DMS79 (cell line): ENCODE measurements at regions not wholly inside any gene's neighbourhood (a gene's known extent, or its start where the extent isn't known, plus 50 kb on each side); places are given as distances from the start of the nearest gene placed in this dataset.

Source experiments
- DNase-seq: peaks from one replicate; lab custom pipeline; 2025; lab: John Stamatoyannopoulos, UW

DNA sequence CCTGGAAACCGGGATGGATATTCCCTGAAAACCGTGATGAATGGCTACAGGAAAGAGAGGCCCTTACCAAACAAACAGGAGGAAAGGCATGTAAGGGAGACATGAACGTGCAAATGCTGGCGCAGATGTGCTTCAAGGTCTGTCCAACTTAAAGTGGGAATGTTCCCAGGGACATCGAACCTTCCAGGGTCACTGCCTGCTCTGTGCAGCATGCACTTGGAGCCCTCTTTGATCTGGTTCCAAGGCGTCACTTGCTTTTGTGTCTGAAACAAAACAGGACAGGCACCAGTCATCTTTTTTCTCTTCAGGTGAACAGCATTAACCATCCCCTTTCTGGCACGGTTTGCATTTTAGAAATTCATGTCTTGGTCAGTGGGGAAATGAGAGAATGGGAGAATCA lies 479.4 kb downstream of the RASEF start:
- DNase-seq = no peak

DNA sequence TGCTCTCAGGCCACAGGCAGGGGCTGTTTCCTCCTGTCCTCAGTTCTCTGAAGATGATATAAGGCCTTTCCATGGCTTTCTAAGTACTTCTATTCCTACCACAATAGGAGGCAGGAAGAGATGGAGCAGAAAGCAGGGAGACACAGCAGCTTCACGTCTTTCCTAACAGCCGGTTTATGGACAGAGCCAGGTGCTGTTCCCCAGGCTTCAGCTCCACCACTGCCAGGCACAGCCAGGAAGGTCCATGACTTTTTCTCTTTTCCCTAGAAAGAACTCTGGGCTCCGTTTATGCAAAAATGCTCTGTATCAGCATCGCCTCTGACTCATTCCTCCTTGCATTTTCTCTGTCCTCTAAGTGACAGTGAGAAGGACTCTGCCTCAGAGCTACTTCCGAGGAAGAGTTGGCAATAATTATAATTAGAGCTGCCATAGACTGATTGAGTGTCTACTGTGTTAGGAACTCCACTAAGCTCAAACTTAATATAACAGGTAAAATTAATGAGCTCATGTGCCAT lies 478.5 kb downstream of the RASEF start:
- DNase-seq = no peak

DNA sequence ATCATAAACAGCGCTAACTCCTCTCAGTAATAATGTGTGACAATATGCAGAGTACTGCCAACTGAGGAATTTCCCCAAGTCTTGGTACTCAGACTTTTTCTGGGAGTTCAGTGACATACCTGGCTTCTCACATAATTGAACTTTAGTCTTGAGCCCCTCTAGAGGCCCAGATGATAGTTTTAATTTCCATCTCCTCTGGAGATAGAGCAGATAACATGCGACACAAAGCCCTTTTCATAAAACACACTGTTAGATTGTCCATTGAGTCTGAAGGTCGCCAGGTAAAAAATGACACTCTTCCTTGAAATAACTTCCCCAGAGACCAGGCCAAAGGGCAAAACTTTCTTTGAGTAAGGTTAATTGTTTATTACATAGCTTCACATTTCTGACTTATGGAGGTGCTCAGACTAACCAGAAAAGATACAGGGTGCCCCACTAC lies 476.0 kb downstream of the RASEF start:
- DNase-seq = no peak

DNA sequence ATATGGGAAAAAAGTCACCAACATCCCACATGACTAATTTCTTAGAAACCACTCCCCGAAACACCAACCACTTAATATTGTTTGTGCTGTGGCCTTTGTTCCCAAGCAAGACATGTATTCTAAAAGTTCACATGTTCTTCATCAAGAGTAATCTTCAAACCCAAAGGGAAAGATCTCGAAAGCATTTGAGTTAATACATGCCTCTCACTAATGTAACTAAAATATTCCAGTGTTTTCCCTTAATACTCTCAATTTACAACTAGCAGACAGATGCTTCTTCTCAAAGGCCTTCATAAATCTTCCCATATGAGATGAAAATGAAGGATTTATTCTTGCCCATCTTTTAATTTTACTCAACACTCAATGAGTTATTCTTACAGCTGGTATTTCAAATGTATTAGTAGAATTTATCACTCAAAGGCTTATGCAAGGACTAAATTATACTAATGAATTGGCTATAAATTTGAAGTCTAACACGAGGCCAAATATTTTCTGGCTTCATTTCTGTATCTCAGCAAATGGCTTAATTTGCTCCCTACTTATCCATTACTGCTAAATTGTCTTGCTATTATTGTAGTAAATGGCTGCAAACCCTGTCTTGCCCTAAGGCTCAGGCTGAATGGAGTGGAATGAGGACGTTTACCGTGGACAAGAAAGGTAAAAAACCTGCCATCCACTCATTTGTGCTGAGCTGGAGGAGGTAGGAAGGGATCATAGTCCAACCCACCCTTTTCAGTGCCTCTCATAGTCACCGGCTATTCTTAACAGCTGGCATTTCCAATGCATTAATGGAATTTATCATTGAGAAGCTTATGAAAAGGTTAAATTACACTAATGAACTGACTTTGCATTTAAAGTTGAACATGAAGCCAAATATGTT lies 474.4 kb downstream of the RASEF start:
- no peak for DNase-seq

DNA sequence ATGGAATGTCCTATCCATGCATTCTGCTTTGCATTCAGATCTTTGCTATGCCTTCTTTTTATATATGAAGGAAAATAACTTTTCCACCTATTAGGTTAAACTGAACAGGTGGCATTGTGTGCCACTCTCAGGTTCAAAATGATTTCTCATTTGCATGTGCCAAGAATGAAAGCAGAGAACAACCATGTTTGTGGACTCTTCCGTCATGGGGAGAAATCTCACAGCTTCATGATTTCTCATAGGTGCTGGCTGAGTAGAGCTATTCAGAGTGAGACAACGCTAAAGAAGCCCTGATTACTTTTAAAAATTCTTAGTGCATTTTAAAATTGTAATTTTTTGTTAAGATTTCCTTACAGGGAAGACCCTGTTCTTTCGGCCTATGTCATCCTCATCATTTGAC lies 472.1 kb downstream of the RASEF start:
- no peak for DNase-seq

DNA sequence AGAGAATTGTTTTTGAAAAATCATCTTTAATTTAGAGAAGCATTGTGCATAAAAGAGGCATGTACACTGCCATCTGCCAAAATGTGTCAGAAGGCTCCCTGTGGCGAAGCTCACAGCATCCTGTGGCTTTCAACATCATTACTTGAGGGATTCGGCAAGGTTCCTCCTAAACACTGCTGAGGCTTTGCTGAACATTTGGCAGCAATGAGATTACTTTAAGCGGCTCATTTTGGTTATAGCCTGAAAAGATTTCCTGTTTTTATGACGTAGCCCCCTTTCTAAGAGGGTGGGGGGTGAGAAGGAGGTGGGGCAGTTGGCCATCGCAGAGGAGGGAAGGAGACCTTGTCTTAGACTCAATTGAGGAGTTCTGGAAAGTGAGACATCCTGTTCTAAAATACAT lies 469.4 kb downstream of the RASEF start:
- DNase-seq = no peak

DNA sequence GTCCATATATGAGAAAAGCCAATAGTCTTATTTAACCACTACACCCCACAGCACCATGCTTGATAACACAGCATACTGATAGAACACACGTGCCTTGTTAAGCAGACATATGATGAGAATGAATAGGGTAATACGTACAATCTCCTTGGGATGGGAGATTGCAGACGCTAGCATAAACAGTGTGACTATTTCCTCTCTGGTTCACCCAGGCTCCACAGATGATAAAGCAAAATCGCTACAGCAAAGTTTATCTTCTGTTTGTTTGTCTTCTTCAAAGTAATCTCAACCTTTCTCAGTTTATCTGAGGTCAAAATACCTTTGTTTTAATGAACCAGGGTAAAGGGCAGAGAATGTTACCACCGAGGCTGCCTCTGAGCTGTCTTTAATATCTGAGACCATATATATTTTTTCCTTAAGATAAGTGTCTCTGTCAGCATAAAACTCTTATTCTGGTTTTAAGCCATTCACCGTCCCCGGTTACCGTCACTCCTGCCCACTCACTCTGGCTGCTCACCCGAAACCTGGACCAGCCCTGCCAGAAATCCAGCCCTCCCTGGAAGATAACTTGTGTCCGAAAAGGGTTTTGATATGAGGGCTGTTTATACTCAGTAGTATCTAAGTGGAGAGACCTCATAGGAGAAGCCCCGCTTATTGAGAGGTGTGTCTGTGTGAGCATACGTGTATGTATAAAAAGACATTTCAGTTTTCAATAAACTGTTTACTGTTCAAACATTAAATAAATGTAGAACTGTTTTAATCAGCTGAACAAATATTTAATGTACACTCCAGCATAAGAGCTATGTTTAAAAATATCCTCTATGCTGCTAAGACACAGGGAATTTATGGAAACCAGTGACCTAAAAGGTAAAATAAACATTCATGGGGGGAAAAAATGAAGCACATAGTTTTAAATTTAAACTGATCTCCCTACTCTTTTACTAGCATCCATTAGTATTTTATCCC lies 465.4 kb downstream of the RASEF start:
- no peak for DNase-seq

DNA sequence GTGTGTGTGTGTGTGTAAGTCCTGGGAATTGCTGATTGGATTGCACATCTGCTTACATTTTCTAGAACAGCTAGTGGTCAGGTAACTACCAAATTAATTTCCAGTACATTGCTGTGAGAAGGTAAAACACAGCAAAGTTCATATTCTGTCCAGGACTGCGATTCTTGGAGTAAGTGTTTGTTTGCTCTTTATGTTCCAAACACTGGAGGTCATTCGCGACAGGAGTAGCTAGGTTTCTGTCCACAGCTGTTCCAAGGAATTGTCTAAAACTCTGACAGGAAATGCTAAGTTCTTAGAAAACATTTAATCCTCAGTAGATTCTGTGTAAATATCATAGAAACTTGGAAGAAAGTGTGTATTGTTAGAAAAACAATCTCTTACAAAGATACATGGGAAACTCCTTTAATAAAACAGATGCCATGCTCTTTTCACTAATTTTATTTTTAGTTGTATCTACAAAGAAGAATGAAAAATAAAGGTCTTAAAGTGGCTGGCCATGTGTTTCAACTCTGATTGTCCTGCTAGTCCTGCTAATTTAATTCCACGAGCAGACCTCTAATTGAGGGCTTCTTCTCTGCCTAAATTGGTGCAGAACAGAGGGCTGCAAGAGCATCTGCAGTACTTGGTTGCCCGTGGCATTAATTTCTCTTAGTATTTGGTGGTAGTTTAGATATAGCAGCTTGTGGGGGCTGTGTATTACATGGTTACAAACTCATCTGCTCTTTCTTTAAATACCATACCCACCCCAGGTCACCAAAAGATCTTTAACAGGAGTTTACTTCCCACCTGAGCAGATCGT lies 464.5 kb downstream of the RASEF start:
- no peak for DNase-seq

DNA sequence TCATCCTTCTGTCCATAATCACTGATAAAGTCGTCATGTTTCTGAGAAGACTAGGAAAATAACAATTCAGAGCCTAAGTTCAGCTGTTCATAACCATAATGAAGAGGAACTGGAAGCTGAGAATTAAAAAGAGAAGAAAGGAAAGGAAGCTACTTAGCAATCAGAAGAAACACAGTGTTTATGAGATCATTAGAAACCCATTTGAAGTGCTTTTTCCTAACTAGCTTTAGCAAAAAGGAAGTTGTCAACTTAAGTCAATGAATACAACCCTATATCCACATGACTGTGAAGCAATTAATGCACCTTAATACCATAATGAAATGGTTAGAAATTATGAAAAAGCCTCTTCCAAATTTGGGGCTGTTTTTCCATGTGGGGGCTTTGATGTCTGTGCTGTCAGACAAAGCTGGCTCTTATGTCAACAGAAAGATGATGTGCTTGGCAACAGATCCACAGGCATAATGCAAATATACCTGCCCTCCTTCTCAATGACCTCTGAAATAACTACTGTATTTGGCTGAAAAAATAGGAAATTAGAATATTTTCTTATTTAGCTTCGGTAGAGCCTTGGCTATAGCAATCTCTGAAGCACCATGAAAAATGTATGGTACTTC lies 463.5 kb downstream of the RASEF start:
- DNase-seq = no peak

DNA sequence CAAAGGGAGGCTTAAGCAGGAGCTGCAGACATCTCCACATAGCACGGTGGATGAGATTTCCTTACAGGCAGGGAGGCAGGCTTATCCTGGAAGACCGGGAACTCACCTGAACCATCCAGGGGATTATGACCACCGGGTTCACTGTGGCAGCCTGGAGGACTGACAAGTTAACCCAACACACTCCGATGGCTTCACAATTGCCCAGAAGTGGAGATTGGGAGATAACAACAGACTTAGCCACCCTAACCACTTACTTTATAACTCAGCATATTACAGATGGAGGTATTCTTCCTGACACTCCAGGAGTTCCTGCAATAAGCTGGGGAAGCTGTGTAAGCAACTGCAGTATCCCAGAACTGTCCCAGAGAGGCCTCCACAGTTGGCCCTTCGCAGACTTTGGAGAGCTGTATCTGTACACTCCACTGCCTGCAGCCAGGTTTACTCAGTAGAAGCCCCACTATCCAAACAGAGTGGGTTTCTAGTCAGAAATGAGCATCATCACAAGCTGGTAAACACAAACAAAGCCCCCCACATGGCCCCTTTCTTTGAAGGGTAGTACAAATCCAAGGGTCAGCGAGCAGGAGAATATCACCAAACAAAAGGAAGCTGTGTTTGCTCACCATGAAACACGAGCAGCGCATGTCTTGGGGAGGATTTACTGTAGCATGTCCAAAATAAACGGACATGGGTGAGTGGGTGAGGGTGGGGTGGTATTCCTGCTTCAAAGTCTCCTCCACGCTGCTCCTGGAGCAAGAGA lies 462.2 kb downstream of the RASEF start:
- no peak for DNase-seq

DNA sequence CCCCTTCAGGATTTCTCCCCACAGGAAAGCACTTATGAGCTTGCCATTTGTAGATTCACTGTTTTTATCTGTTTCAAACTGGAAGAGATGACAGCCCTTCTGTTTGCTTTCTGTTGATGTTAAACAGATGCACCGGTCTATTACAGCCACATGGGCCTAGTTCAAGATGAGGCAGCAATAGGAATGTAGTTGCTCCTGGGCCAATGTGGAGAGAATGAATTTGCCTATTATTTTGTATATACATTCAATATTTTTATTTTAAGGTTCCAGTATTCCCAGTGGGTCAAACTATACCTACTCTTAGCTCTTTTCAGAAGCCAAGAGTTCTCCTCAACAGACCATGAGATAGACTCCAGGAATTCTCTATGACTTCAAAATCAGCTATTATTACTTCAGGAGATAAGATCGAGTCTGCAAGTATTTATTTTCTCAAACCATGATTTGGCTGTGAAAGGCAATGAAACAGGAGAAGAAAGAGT lies 461.6 kb downstream of the RASEF start:
- DNase-seq = no peak

DNA sequence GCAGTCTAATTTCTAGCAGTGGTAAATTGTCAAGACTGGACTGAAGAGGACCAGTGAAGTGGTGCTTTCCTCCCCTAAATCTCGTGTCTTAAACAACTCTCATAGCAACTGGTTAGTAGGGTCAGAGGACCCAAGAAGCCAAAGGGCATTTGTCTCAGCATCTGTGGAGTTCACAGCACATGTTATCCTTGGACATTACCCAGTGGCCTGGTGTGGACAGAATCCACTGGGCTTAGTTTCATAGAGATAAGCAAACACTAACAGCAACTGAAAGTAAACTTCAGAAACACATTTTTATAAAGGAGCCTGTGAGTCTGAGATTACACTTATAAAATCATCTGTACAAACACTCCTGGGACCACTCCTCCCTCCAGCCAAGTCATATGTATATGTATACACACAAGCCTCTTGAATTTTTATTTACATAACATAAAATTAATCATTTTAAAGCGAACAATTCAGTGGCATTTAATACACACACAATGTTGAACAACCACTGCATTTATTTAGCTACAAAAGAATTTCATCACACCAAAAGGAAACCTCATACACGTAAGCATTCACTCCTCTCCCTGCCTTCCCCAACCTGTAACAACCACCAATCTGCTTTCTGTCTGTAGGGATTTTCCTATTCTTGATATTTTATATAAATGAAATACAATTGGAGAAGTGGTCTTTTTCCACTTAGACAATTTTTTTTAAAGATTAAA lies 457.8 kb downstream of the RASEF start:
- no peak for DNase-seq

DNA sequence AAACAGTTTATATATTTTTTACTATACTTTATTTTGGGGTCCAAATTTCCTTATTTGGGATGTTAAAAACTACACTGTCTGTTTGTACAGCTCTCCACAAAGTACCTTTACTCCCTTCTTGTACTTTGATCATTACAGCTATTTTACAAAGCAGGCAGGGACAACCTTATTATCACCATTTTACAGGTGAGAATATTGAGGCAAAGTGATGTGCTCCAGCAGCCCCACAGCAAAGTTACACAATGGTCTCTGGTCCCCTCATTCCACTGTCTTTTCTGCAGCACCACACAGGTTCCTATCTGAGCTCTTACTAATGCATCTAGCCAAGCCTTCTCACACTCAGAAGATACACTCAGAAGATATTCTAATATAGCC lies 457.3 kb downstream of the RASEF start:
- DNase-seq = no peak

DNA sequence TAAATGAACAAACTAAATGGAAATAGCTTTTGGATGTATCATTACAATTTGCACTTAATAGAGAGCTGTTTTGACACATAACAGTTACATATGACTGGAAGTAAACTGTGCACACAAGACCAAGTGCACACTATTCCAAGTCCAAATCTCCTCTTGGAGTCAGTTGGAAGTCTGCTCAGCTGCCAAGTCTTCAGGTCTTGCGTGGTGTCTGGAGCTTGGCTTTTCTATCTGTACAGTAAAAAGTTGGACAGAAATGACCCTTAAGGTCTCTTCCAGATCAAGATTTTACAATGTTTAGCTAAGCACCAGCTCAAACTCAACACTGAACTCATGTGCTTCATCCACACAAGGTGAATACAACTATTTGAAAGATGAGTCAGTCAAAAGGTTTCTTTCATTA lies 456.9 kb downstream of the RASEF start:
- DNase-seq = no peak

DNA sequence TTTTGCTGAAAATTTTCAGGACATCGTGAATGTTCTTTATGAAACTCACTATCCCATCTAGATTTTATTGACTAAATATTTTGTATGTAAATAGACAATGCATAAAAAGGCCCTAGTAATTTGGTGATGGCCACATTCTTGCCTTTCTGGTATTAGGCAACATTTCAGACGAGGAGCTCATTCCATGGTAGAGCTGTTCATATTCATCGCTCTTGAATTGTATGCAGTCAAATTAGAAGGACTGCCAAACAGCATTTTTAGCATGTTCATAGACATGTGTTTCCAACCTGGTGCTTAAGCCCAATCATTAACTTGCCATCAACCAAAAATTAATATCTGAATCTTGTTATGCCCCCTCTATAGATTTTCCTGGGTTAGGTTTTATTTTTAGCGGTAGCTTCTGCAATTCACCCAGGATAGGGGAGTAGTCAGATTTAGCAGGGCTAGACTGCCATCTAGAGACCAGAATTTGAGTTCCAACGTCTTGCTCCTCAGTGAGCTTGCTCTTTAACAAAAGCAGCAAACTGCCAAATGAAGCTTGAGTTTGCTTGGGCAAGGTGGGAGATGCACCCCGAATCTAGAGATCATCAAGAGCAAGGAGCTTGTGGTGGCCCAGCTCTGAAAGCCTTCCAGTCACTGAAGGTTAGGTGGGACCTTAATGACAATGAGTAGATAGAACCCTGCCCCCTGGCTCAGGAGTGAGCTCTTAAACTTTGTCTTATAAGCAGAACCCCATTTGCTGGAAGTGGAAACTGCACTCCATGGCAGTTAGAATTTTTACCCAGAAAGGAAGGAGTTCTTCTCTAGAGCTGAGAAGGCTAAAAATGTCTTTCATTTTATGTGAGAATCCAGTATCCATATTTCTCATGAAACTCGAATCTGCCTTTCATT lies 456.2 kb downstream of the RASEF start:
- DNase-seq = no peak

DNA sequence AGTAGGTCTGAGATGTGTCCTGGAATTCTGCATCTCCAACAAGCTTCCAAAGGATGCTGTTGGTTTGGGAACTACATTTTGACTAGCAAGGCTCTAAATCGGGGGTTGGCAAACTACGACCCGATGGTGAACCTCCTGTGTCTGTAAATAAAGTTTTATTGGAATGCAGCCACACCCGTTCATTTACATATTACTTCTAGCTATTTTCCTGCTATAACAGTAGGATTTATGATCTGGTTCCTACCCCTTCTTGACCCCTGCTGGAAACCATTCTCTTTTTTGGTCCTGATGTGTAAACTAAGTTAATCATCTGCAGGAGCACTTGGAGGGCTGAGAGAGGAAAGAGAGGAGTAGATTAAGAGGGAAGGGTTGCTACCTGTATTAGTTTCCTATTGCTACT lies 454.5 kb downstream of the RASEF start:
- DNase-seq = no peak

DNA sequence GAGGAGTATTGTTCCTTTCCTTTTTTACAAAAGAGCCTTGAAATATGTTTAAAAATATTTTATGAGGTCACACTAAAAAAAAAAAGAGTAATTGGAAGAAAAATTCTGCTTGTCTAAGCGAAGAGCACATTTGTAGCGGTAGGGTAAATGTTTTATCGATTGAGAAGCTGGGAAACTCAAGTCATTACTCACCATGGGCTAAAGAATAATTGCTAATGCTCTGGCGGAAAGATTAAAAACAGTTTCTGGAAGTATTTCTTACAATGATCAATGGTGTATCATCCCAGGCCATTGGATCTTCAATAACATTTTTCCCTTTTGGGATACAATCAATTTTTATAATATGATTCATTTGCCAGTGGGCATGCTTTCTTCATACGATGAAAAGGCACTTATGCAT lies 450.0 kb downstream of the RASEF start:
- DNase-seq = no peak

DNA sequence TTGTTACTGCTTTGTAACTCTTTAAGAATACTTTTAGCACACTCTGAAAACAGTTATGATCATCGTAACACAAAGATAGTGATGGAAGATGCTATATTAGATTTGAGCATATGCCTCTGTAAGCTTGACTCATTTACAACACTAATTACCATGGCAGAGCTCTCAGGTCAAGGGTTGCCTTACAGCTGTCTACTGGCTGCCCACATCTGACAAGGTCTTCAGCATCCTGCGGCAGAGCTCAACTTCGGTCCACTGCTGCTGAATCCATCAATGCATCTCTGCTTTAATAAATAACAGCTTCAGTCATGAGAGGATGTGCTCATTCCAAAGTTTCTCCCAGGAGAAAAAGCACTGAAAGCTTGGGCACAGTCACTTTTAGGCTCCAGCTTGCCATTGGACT lies 449.4 kb downstream of the RASEF start:
- no peak for DNase-seq

DNA sequence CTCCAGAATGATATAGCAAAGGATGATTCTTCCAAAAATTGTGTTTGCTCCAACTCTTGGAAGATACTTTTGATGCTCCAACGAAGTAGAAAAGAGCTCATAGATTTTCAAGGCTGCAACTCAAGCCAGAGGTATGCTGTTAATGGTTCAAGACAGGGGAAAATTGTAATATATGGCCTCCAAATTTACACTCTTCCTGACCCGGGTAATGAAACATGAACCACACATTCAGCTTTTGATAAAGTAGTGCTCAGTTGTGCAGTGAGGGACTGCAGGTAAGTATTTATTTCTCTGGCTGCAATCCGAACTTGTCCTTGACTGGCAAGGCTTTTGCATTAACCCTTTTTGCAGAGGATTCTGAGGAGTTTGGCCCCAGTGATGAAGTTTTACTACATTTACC lies 446.4 kb downstream of the RASEF start:
- no peak for DNase-seq
